Spleen (tissue), 7 donors: ENCODE measurements at regions not wholly inside any gene's neighbourhood (a gene's known extent, or its start where the extent isn't known, plus 50 kb on each side); places are given as distances from the start of the nearest gene placed in this dataset.

Experiments
- CTCF ChIP-seq, 11 experiments: fragments of 200-600 bp in 7 of 11; fragments of 450-650 bp in 4 of 11; sonication (generic) in 4 of 11; IDR thresholded peaks in 8 of 11; conservative IDR thresholded peaks in 3 of 11; 1 replicate in 7 of 11; 2 replicates in 4 of 11; pipeline versions ENCODE4 v1.4.0 to v1.8.0; 2016 to 2021; ENCODE audit warnings: antibody characterized with exemption in 11 of 11, inconsistent platforms in 4 of 11, mild to moderate bottlenecking in 1 of 11
- POLR2A ChIP-seq, 3 donors: fragments of 450-650 bp; IDR thresholded peaks; one replicate each; pipeline ENCODE4 v1.5.1; 2017; ENCODE audit warnings: antibody characterized with exemption in 3 of 3, mild to moderate bottlenecking in 1 of 3
- POLR2AphosphoS5 ChIP-seq, 3 donors: sonication (generic); formaldehyde crosslinking; IDR thresholded peaks; one replicate each; pipeline ENCODE4 v1.5.1; 2017; ENCODE audit warnings: antibody characterized with exemption in 3 of 3
- donor health status: DM: no; HTN: no; CAD: no; lungs with moderate emphysema.
- donor health status: DM: no; HTN: no; CAD: no.
- donor health status: DM: no; HTN: no; CAD: no.

DNA sequence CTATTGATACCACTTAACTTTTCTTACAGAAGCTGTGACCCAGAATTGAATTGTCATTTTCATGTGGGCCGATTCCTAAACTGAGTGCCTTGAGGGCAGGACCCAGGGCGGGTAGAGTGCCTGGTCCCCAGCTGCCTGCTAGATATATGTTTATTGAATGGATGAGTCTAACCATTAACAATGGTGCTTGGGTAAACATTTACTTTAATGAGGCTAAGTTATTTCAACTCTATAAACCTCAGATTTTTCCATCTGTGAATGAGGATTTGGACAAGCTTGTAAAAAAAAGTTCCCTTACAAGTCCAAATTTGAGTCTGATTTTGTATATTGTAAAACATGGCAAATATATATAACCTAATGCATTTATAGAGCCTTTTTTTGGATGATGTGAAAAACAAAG lies 181.8 kb upstream of the ELL2 start:
- TF ChIP-seq POLR2A (IDR thresholded peaks at IDR 0.05) (no peak), CTCF (IDR thresholded peaks at IDR 0.05 in 8 of 11, conservative IDR thresholded peaks at IDR 0.05 in 3 of 11) (no peak), POLR2AphosphoS5 (IDR thresholded peaks at IDR 0.05) (no peak)
